ENCODE measurements at regions not wholly inside any gene's neighbourhood (a gene's known extent, or its start where the extent isn't known, plus 50 kb on each side); places are given as distances from the start of the nearest gene placed in this dataset.

- H3K36me3 ChIP-seq (replicated peaks in 1 of 2), result no peaks in the 10 kb centered on the region
- peaks cover 6% of the 10 kb centered on the region for H3K27me3 ChIP-seq
- no peak overlapping the region for H3K27ac ChIP-seq
- 66 to 77% (median 76%) methylated on average over 3 of the region's 3 CpGs for WGBS, 4 donors
- H3K4me1 ChIP-seq (replicated peaks in 1 of 2), result no peaks in the 10 kb centered on the region
- H3K9me3 ChIP-seq (replicated peaks in 1 of 3), result no peaks in the 10 kb centered on the region
- H3K4me3 ChIP-seq, result no peak overlapping the region
- intact Hi-C loops (cut with DNase I), result no loop called here
- no peak for TF ChIP-seq POLR2A (IDR thresholded peaks at IDR 0.05)
- no peak for TF ChIP-seq CTCF (IDR thresholded peaks at IDR 0.05)
- DNase-seq, result no peak
Measured at GRCh38 chr21:38696579-38696978, 109.2 kb upstream of the ETS2 start.

DNA sequence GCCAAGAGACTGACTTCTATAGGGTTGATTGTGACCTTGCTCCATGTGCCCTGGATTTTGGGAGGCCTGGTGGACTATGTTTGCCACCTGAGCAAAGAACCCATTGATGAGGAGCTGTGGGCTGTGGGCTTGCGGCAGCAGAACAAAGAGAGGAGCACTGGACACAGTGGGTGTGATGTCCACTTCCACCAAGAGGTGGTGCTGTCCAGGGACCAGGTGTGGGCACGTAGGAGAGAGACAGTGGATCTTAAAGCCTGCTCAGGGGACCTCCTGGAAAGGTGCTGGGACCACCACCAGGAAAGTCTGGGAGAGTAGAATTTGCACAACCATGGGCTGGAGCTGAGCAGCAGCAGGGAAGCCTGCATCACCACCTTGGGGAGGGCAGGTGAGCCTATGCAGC lies 106.7 kb upstream of the ETS2 start:
- no peaks in the 10 kb centered on the region for H3K36me3 ChIP-seq (replicated peaks in 1 of 2)
- no peaks in the 10 kb centered on the region for H3K4me1 ChIP-seq (replicated peaks in 1 of 2)
- H3K9me3 ChIP-seq (replicated peaks in 1 of 3), result no peaks in the 10 kb centered on the region
- intact Hi-C loops (cut with DNase I), result no loop called here
- no peak overlapping the region for H3K4me3 ChIP-seq
- H3K27ac ChIP-seq, result no peak overlapping the region
- H3K27me3 ChIP-seq, result peaks cover 14% of the 10 kb centered on the region
- WGBS, 4 donors, result 71 to 83% (median 79%) methylated on average over 2 of the region's 2 CpGs
- TF ChIP-seq POLR2A (IDR thresholded peaks at IDR 0.05), result no peak
- no peak for TF ChIP-seq CTCF (IDR thresholded peaks at IDR 0.05)
- no peak for DNase-seq

DNA sequence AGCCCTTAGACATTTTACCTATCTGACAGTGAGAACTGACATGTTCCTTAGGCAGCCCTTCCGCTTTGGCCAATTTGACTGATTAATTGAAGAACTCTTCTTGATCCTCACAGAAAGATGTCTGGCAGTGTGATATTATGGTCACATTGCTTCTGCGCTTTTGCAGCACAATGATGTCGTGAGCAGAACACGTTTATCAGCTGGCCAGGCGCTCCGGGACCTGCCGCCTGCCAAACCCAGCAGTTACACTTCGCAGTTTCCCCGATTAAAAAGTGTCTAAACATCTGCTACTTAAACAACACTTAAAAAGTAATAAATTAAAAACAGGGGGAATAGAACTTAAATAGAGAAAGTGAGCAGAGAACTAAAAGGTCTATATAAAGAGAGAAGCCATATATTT lies 103.5 kb upstream of the ETS2 start:
- no peak for DNase-seq
- TF ChIP-seq CTCF (IDR thresholded peaks at IDR 0.05), result no peak
- no peak for TF ChIP-seq POLR2A (IDR thresholded peaks at IDR 0.05)
- Histone ChIP-seq H3K4me1 (replicated peaks in 1 of 2) (no peaks in the 10 kb centered on the region), H3K9me3 (replicated peaks in 1 of 3) (no peaks in the 10 kb centered on the region), H3K36me3 (replicated peaks in 1 of 2) (no peaks in the 10 kb centered on the region), H3K27ac (no peak overlapping the region), H3K27me3 (peaks cover 14% of the 10 kb centered on the region), H3K4me3 (no peak overlapping the region)
- 55 to 69% (median 63%) methylated on average over 9 of the region's 9 CpGs for WGBS, 4 donors
- intact Hi-C loops (cut with DNase I), result loop anchor here in 1 of 2 donors (10.0 kb wide), 1 partner anchor 187 kb away; no protein-coding TSS in a partner anchor

DNA sequence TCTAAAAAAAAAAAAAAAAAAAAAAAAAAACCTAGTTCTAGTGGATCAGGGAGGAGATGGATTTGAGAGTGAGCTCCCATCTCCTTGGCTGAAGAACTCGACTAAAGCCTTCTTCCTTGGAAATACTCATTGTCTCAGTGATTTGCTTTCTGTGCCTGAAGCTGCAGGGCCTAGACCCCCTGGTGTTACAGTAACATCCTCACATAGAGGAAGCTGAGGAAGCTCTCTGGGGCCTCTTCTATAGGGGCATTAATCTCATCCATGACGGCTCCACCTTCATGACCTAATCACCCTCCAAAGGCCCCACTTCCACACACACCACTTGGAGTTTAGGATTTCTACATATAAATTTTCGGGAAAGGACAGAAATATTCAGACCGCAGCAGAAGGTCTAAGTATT lies 95.9 kb upstream of the ETS2 start:
- 62 to 71% (median 68%) methylated on average over 4 of the region's 4 CpGs for WGBS, 4 donors

More for the DNA sequence above, 95.9 kb upstream of the ETS2 start:
- Histone ChIP-seq H3K27me3 (no peaks in the 10 kb centered on the region), H3K4me3 (no peak overlapping the region), H3K27ac (no peak overlapping the region), H3K4me1 (replicated peaks in 1 of 2) (no peaks in the 10 kb centered on the region), H3K9me3 (replicated peaks in 1 of 3) (no peaks in the 10 kb centered on the region), H3K36me3 (replicated peaks in 1 of 2) (no peaks in the 10 kb centered on the region)
- intact Hi-C loops (cut with DNase I), result loop anchor here in 1 of 2 donors (10.0 kb wide), 1 partner anchor 195 kb away; no protein-coding TSS in a partner anchor
- DNase-seq, result no peak
- TF ChIP-seq CTCF (IDR thresholded peaks at IDR 0.05) (no peak), POLR2A (IDR thresholded peaks at IDR 0.05) (no peak)
